HepG2 (cell line): ENCODE measurements at regions not wholly inside any gene's neighbourhood (a gene's known extent, or its start where the extent isn't known, plus 50 kb on each side); places are given as distances from the start of the nearest gene placed in this dataset.

Experiments
- ATAC-seq: fragments of 200-7000 bp; cut with Tn5 transposase; 3 replicates; pipeline ENCODE4 v1.9.1; 2020; ENCODE audit warnings: mild to moderate bottlenecking, moderate library complexity
- BruUV-seq: library from RNA; stranded (reverse); fragments of 400-500 nt; replicated peaks from 2 replicates; lab custom pipeline; 2021; lab: Mats Ljungman, UMichigan
- CTCF ChIA-PET: fragments of 300-600 bp; formaldehyde crosslinking; extraction: SDS; loops from one replicate; lab custom pipeline; 2021; ENCODE audit warnings: low total read pairs, inconsistent platforms, low intra/inter-chr PET ratio; lab: Yijun Ruan, JAX
- POLR2A ChIA-PET: fragments of 350-600 bp; sonication (Branson Sonifier 250); formaldehyde crosslinking; loops from one replicate; lab custom pipeline; 2020; ENCODE audit warnings: antibody characterized with exemption, inconsistent platforms; lab: Yijun Ruan, JAX
- DNase-seq: peaks from one replicate; pipeline ENCODE4 v3.0.0-alpha.2; 2015; ENCODE audit warnings: low spot score
- FAIRE-seq: peaks from 3 replicates; lab custom pipeline; 2011; peaks lifted over from hg19 to GRCh38; lab: Jason Lieb, UNC
- H2AFZ ChIP-seq: one replicate; pipeline ENCODE4 v1.6.1; 2011; ENCODE audit warnings: low read length, inconsistent platforms
- H3K27ac ChIP-seq: fragments of 300-600 bp; 3 replicates; pipeline ENCODE4 v1.8.0; 2011; ENCODE audit warnings: mixed run types, mild to moderate bottlenecking, mixed read lengths, low read length, inconsistent platforms; ENCODE audit not compliant: insufficient read depth; ENCODE audit errors: extremely low read length
- H3K27me3 ChIP-seq, 2 experiments: fragments of 200-600 bp in 1 of 2; 2 replicates in 1 of 2; 3 replicates in 1 of 2; pipeline versions ENCODE4 v1.6.0 to v1.8.0; 2011; ENCODE audit warnings: low read length in 2 of 2, mild to moderate bottlenecking in 2 of 2, moderate library complexity in 2 of 2, inconsistent platforms in 1 of 2; ENCODE audit not compliant: insufficient read depth in 2 of 2, control insufficient read depth in 1 of 2
- H3K36me3 ChIP-seq, 2 experiments: fragments of 200-600 bp in 1 of 2; replicated peaks in 1 of 2; 2 replicates in 1 of 2; 3 replicates in 1 of 2; pipeline versions ENCODE4 v1.5.1 to v1.8.0; 2011; ENCODE audit warnings: low read length in 2 of 2, inconsistent platforms in 1 of 2; ENCODE audit not compliant: insufficient read depth in 2 of 2, control insufficient read depth in 1 of 2
- H3K4me1 ChIP-seq: 2 replicates; pipeline ENCODE4 v1.5.1; 2012; ENCODE audit warnings: low read length, inconsistent platforms; ENCODE audit not compliant: insufficient read depth
- H3K4me2 ChIP-seq: 2 replicates; pipeline ENCODE4 v1.6.0; 2011; ENCODE audit warnings: low read depth, low read length, inconsistent platforms
- H3K4me3 ChIP-seq, 3 experiments: fragments of 200-600 bp in 1 of 3; sonication (generic), shearing (Covaris generic) in 1 of 3; replicated peaks in 1 of 3; 2 replicates each; pipeline ENCODE4 v1.5.1; 2011 to 2016; ENCODE audit warnings: low read length in 3 of 3, inconsistent platforms in 2 of 3, low read depth in 2 of 3, mild to moderate bottlenecking in 2 of 3, control low read depth in 1 of 3, mixed read lengths in 1 of 3; ENCODE audit not compliant: insufficient read depth in 1 of 3
- H3K79me2 ChIP-seq: one replicate; pipeline ENCODE4 v1.6.1; 2011; ENCODE audit warnings: low read length, inconsistent platforms; ENCODE audit not compliant: insufficient read depth
- H3K9ac ChIP-seq: 2 replicates; pipeline ENCODE4 v1.6.0; 2011; ENCODE audit warnings: mild to moderate bottlenecking, low read depth, low read length, inconsistent platforms; ENCODE audit not compliant: insufficient read depth
- H3K9me3 ChIP-seq: 2 replicates; pipeline ENCODE4 v1.5.1; 2012; ENCODE audit warnings: mild to moderate bottlenecking, low read length
- H4K20me1 ChIP-seq: 2 replicates; pipeline ENCODE4 v1.6.0; 2011; ENCODE audit warnings: inconsistent platforms, mild to moderate bottlenecking, low read length, moderate library complexity; ENCODE audit not compliant: insufficient read depth
- ATAD3A ChIP-seq: sonication (generic); formaldehyde crosslinking; IDR thresholded peaks from 2 replicates; pipeline ENCODE4 v1.4.0; 2020; ENCODE audit warnings: missing genetic modification reagents
- ATF6 ChIP-seq: sonication (generic); formaldehyde crosslinking; conservative IDR thresholded peaks from 2 replicates; pipeline ENCODE4 v1.4.0; 2020; ENCODE audit warnings: missing genetic modification reagents
- CBX1 ChIP-seq: IDR thresholded peaks from one replicate; pipeline ENCODE4 v1.6.1; 2016; ENCODE audit warnings: antibody characterized with exemption, low read depth
- FOSL2 ChIP-seq: sonication (generic); formaldehyde crosslinking; IDR thresholded peaks from 2 replicates; pipeline ENCODE4 v1.4.0; 2020; ENCODE audit warnings: missing genetic modification reagents
- HOMEZ ChIP-seq: IDR thresholded peaks from 2 replicates; pipeline ENCODE4 v1.6.1; 2016; ENCODE audit warnings: low read depth
- HOXA3 ChIP-seq: sonication (generic); formaldehyde crosslinking; IDR thresholded peaks from 2 replicates; pipeline ENCODE4 v1.5.0; 2020; ENCODE audit warnings: missing genetic modification reagents
- PITX1 ChIP-seq: sonication (generic); formaldehyde crosslinking; IDR thresholded peaks from 2 replicates; pipeline ENCODE4 v1.5.1; 2020; ENCODE audit warnings: mild to moderate bottlenecking, missing genetic modification reagents
- PRPF4 ChIP-seq: fragments of 200-400 bp; formaldehyde crosslinking; IDR thresholded peaks from 2 replicates; pipeline ENCODE4 v1.6.1; 2016; ENCODE audit warnings: low read length, low read depth; ENCODE audit not compliant: poor library complexity, severe bottlenecking
- RORA ChIP-seq: sonication (generic); formaldehyde crosslinking; IDR thresholded peaks from 2 replicates; pipeline ENCODE4 v1.5.0; 2020; ENCODE audit warnings: mild to moderate bottlenecking, missing genetic modification reagents, moderate library complexity
- SNAPC2 ChIP-seq: sonication (generic); formaldehyde crosslinking; IDR thresholded peaks from 2 replicates; pipeline ENCODE4 v1.8.1; 2022; ENCODE audit warnings: mild to moderate bottlenecking, missing genetic modification reagents
- TEF ChIP-seq: sonication (generic); formaldehyde crosslinking; IDR thresholded peaks from 2 replicates; pipeline ENCODE4 v1.5.0; 2020; ENCODE audit warnings: missing genetic modification reagents
- TFDP2 ChIP-seq: sonication (generic); formaldehyde crosslinking; IDR thresholded peaks from 2 replicates; pipeline ENCODE4 v1.4.0; 2020; ENCODE audit warnings: missing genetic modification reagents
- XRCC5 ChIP-seq: fragments of 200-400 bp; formaldehyde crosslinking; optimal IDR thresholded peaks from 2 replicates; pipeline ENCODE3; 2017; ENCODE audit warnings: mild to moderate bottlenecking, low read length
- ZBTB26 ChIP-seq: IDR thresholded peaks from 2 replicates; pipeline ENCODE4 v1.6.1; 2016; ENCODE audit warnings: missing compliant biosample characterization, missing genetic modification reagents, borderline replicate concordance
- ZFP90 ChIP-seq: sonication (generic); formaldehyde crosslinking; IDR thresholded peaks from 2 replicates; pipeline ENCODE4 v1.8.0; 2022; ENCODE audit warnings: missing genetic modification reagents, mild to moderate bottlenecking, inconsistent platforms, borderline replicate concordance
- ZFYVE20 ChIP-seq: sonication (generic); formaldehyde crosslinking; IDR thresholded peaks from 2 replicates; pipeline ENCODE4 v1.8.0; 2023; ENCODE audit warnings: low read depth, mild to moderate bottlenecking, moderate library complexity, missing genetic modification reagents, borderline replicate concordance
- ZNF296 ChIP-seq: sonication (generic); formaldehyde crosslinking; conservative IDR thresholded peaks from 2 replicates; pipeline ENCODE4 v1.5.0; 2020; ENCODE audit warnings: mild to moderate bottlenecking, missing genetic modification reagents
- ZNF670 ChIP-seq: sonication (generic); formaldehyde crosslinking; IDR thresholded peaks from 2 replicates; pipeline ENCODE4 v1.8.0; 2022; ENCODE audit warnings: mild to moderate bottlenecking, missing genetic modification reagents, borderline replicate concordance
- ZNF776 ChIP-seq: sonication (generic); formaldehyde crosslinking; IDR thresholded peaks from 2 replicates; pipeline ENCODE4 v1.4.0; 2020; ENCODE audit warnings: mild to moderate bottlenecking, missing genetic modification reagents
- ZNF850 ChIP-seq: sonication (generic); formaldehyde crosslinking; conservative IDR thresholded peaks from 2 replicates; pipeline ENCODE4 v1.9.0; 2021; ENCODE audit warnings: mild to moderate bottlenecking, missing genetic modification reagents
- WGBS: methylation state at CpG from one replicate; pipeline ENCODE4 v1.1.6; 2017; ENCODE audit warnings: low lambda C conversion rate; 5-methylcytosine and 5-hydroxymethylcytosine counted together
- in situ Hi-C: cut with HindIII; loops from 2 replicates; pipeline ENCODE4 v1.10.0; 2017; ENCODE audit warnings: low pct_unique_long_range_greater_than_20kb; ENCODE audit not compliant: extremely low pct_ligation_motif_present
- intact Hi-C: fragments of 100-400 bp; cut with micrococcal nuclease; formaldehyde crosslinking; loops from one replicate; pipeline ENCODE4 v1.10.0; 2022; ENCODE audit not compliant: unreplicated experiment

GRCh38 chr18:22765896-22766295 is 167.2 kb upstream of the RBBP8 start:
- ATAC-seq (no peak), FAIRE-seq (no peak), DNase-seq (no peak)
- no TSS peak for BruUV-seq
- in situ Hi-C loops: no loop called here
- intact Hi-C loops: no loop called here
- Histone ChIP-seq H3K4me2 (no peak overlapping the region), H3K27me3 (no peaks in the 10 kb centered on the region), H3K9ac (no peak overlapping the region), H3K4me1 (no peaks in the 10 kb centered on the region), H4K20me1 (no peaks in the 10 kb centered on the region), H3K4me3 (no peak overlapping the region), H3K36me3 (no peaks in the 10 kb centered on the region), H3K9me3 (no peaks in the 10 kb centered on the region), H3K27ac (no peak overlapping the region), H3K79me2 (no peaks in the 10 kb centered on the region), H2AFZ (no peak overlapping the region)
- 0% methylated on average over 1 of the region's 1 CpG for WGBS
- CTCF ChIA-PET: no interaction called here
- POLR2A ChIA-PET: no interaction called here
- TF ChIP-seq ZNF850 (no peak), RORA (CRISPR knock-in tag) (no peak), ZNF670 (CRISPR knock-in tag) (no peak), TFDP2 (CRISPR knock-in tag) (no peak), TEF (CRISPR knock-in tag) (no peak), HOXA3 (CRISPR knock-in tag) (no peak), FOSL2 (CRISPR knock-in tag) (no peak), ATAD3A (CRISPR knock-in tag) (no peak), ZNF296 (no peak), SNAPC2 (no peak), ZFYVE20 (no peak), XRCC5 (no peak), HOMEZ (CRISPR knock-in tag) (no peak), CBX1 (no peak), ZNF776 (no peak), ZBTB26 (CRISPR knock-in tag) (no peak), ZFP90 (CRISPR knock-in tag) (no peak), ATF6 (CRISPR knock-in tag) (no peak), PITX1 (no peak), PRPF4 (no peak)
